CD4-positive, alpha-beta T cell treated with Interleukin-10 for 1 hour (primary cell): ENCODE measurements at regions not wholly inside any gene's neighbourhood (a gene's known extent, or its start where the extent isn't known, plus 50 kb on each side); places are given as distances from the start of the nearest gene placed in this dataset.

Experiments used
- DNase-seq: peaks from one replicate; pipeline ENCODE4 v3.0.0-alpha.2; 2020

GRCh38 chr4:152010710-152011079 lies 249.9 kb upstream of the GATB start:
- DNase-seq = peak; percentile 41

- no peak for DNase-seq
Observed at GRCh38 chr4:152009983-152010709, 249.3 kb upstream of the GATB start.

- DNase-seq = no peak
Observed at GRCh38 chr4:152009031-152009670, 248.3 kb upstream of the GATB start.

- DNase-seq = no peak
Observed at GRCh38 chr4:152007111-152007510, 246.3 kb upstream of the GATB start.

- no peak for DNase-seq
Observed at GRCh38 chr4:152004801-152005200, 244.0 kb upstream of the GATB start.

- DNase-seq = no peak
Observed at GRCh38 chr4:152000518-152000917, 239.7 kb upstream of the GATB start.

GRCh38 chr4:151998723-151999122 lies 237.9 kb upstream of the GATB start:
- no peak for DNase-seq

- DNase-seq = no peak
Observed at GRCh38 chr4:151997461-151997860, 236.7 kb upstream of the GATB start.

GRCh38 chr4:151994429-151994828 lies 233.6 kb upstream of the GATB start:
- DNase-seq = no peak

GRCh38 chr4:151993521-151993920 lies 232.7 kb upstream of the GATB start:
- DNase-seq = no peak

- no peak for DNase-seq
Observed at GRCh38 chr4:151992332-151993154, 231.7 kb upstream of the GATB start.

GRCh38 chr4:151991884-151992167 lies 231.0 kb upstream of the GATB start:
- no peak for DNase-seq

- DNase-seq = no peak
Observed at GRCh38 chr4:151991001-151991883, 230.4 kb upstream of the GATB start.

- no peak for DNase-seq
Observed at GRCh38 chr4:151990201-151990600, 229.4 kb upstream of the GATB start.

- DNase-seq = no peak
Observed at GRCh38 chr4:151988591-151988990, 227.8 kb upstream of the GATB start.

GRCh38 chr4:151987606-151988005 lies 226.8 kb upstream of the GATB start:
- DNase-seq = no peak

- no peak for DNase-seq
Observed at GRCh38 chr4:151983854-151984253, 223.0 kb upstream of the GATB start.

GRCh38 chr4:151979819-151980218 lies 219.0 kb upstream of the GATB start:
- no peak for DNase-seq

- no peak for DNase-seq
Observed at GRCh38 chr4:151968643-151969042, 207.8 kb upstream of the GATB start.

GRCh38 chr4:151967074-151967473 lies 206.3 kb upstream of the GATB start:
- no peak for DNase-seq

- no peak for DNase-seq
Observed at GRCh38 chr4:151962138-151962823, 201.5 kb upstream of the GATB start.

- no peak for DNase-seq
Observed at GRCh38 chr4:151961456-151961855, 200.6 kb upstream of the GATB start.
